ENCODE measurements at regions not wholly inside any gene's neighbourhood (a gene's known extent, or its start where the extent isn't known, plus 50 kb on each side); places are given as distances from the start of the nearest gene placed in this dataset.

- DNase-seq, result no peak
Measured at GRCh38 chr3:103060242-103060641, 625.4 kb downstream of the ZPLD1 start.

- no peak for DNase-seq
Measured at GRCh38 chr3:103067963-103068362, 633.1 kb downstream of the ZPLD1 start.

GRCh38 chr3:103075282-103075681 lies 640.5 kb downstream of the ZPLD1 start:
- DNase-seq, result no peak

GRCh38 chr3:103077910-103078309 lies 643.1 kb downstream of the ZPLD1 start:
- DNase-seq, result no peak

- DNase-seq, result no peak
Measured at GRCh38 chr3:103082501-103082900, 647.7 kb downstream of the ZPLD1 start.

- DNase-seq, result no peak
Measured at GRCh38 chr3:103083848-103084631, 649.2 kb downstream of the ZPLD1 start.

GRCh38 chr3:103085465-103085864 lies 650.6 kb downstream of the ZPLD1 start:
- DNase-seq, result no peak

- DNase-seq, result no peak
Measured at GRCh38 chr3:103089758-103090157, 654.9 kb downstream of the ZPLD1 start.

- no peak for DNase-seq
Measured at GRCh38 chr3:103105206-103105605, 670.4 kb downstream of the ZPLD1 start.

GRCh38 chr3:103112273-103112672 lies 677.5 kb downstream of the ZPLD1 start:
- no peak for DNase-seq

GRCh38 chr3:103126115-103126514 lies 691.3 kb downstream of the ZPLD1 start:
- no peak for DNase-seq

GRCh38 chr3:103127098-103127630 lies 692.3 kb downstream of the ZPLD1 start:
- no peak for DNase-seq

GRCh38 chr3:103127737-103128136 lies 692.9 kb downstream of the ZPLD1 start:
- DNase-seq, result no peak

GRCh38 chr3:103134023-103134724 lies 699.4 kb downstream of the ZPLD1 start:
- DNase-seq, result no peak

GRCh38 chr3:103136621-103137020 lies 701.8 kb downstream of the ZPLD1 start:
- DNase-seq, result no peak

- DNase-seq, result no peak
Measured at GRCh38 chr3:103137830-103138229, 703.0 kb downstream of the ZPLD1 start.

GRCh38 chr3:103158183-103158582 lies 723.4 kb downstream of the ZPLD1 start:
- DNase-seq, result no peak

GRCh38 chr3:103166890-103167289 lies 732.1 kb downstream of the ZPLD1 start:
- no peak for DNase-seq

GRCh38 chr3:103167850-103168249 lies 733.0 kb downstream of the ZPLD1 start:
- no peak for DNase-seq

GRCh38 chr3:103169289-103169688 lies 734.5 kb downstream of the ZPLD1 start:
- no peak for DNase-seq

GRCh38 chr3:103170651-103171050 lies 735.8 kb downstream of the ZPLD1 start:
- no peak for DNase-seq

- no peak for DNase-seq
Measured at GRCh38 chr3:103173940-103174339, 739.1 kb downstream of the ZPLD1 start.

GRCh38 chr3:103181160-103181559 lies 746.3 kb downstream of the ZPLD1 start:
- DNase-seq, result no peak

GRCh38 chr3:103184772-103185171 lies 750.0 kb downstream of the ZPLD1 start:
- DNase-seq, result no peak

All from bone marrow (tissue), 2 donors.